SK-N-SH treated with all-trans-retinoic acid at 6 μM for 48 hours (cell line): ENCODE measurements at regions not wholly inside any gene's neighbourhood (a gene's known extent, or its start where the extent isn't known, plus 50 kb on each side); places are given as distances from the start of the nearest gene placed in this dataset.

Source experiments
- BACH2 ChIP-seq: fragments of 250-450 bp; sonication (Bioruptor Pico); IDR thresholded peaks from 2 replicates; pipeline ENCODE4 v1.9.0; 2021; ENCODE audit warnings: mild to moderate bottlenecking, borderline replicate concordance
- CSDC2 ChIP-seq: fragments of 250-450 bp; sonication (Bioruptor Pico); IDR thresholded peaks from 2 replicates; pipeline ENCODE4 v1.5.0; 2020; ENCODE audit warnings: mild to moderate bottlenecking, moderate library complexity
- ESRRG ChIP-seq: fragments of 250-450 bp; sonication (Bioruptor Pico); IDR thresholded peaks from 2 replicates; pipeline ENCODE4 v1.6.1; 2021; ENCODE audit warnings: mild to moderate bottlenecking
- GLIS3 ChIP-seq: fragments of 250-450 bp; sonication (Bioruptor Pico); IDR thresholded peaks from 2 replicates; pipeline ENCODE4 v1.5.0; 2020; ENCODE audit warnings: mild to moderate bottlenecking, moderate library complexity
- ISL1 ChIP-seq: fragments of 250-450 bp; sonication (Bioruptor Pico); IDR thresholded peaks from 2 replicates; pipeline ENCODE4 v2.1.2; 2022; ENCODE audit warnings: mild to moderate bottlenecking, moderate library complexity
- PATZ1 ChIP-seq: fragments of 250-450 bp; sonication (Bioruptor Pico); IDR thresholded peaks from 2 replicates; pipeline ENCODE4 v1.8.0; 2020; ENCODE audit warnings: mild to moderate bottlenecking, moderate library complexity, borderline replicate concordance
- PPARA ChIP-seq: fragments of 250-450 bp; sonication (Bioruptor Pico); IDR thresholded peaks from 2 replicates; pipeline ENCODE4 v1.5.0; 2020; ENCODE audit warnings: mild to moderate bottlenecking, borderline replicate concordance
- RARB ChIP-seq: fragments of 250-450 bp; sonication (Bioruptor Pico); IDR thresholded peaks from 2 replicates; pipeline ENCODE4 v1.8.0; 2021; ENCODE audit warnings: mild to moderate bottlenecking, moderate library complexity
- SNAI2 ChIP-seq: fragments of 250-450 bp; sonication (Bioruptor Pico); IDR thresholded peaks from 2 replicates; pipeline ENCODE4 v1.5.0; 2020; ENCODE audit warnings: mild to moderate bottlenecking, moderate library complexity
- TOX ChIP-seq: fragments of 250-450 bp; sonication (Bioruptor Pico); IDR thresholded peaks from 2 replicates; pipeline ENCODE4 v1.8.0; 2021; ENCODE audit warnings: mild to moderate bottlenecking, moderate library complexity, borderline replicate concordance
- ZC3H10 ChIP-seq: fragments of 250-450 bp; sonication (Bioruptor Pico); IDR thresholded peaks from 2 replicates; pipeline ENCODE4 v1.5.1; 2021; ENCODE audit warnings: mild to moderate bottlenecking, moderate library complexity
- ZNF565 ChIP-seq: fragments of 450-650 bp; formaldehyde crosslinking; conservative IDR thresholded peaks from 2 replicates; pipeline ENCODE4 v1.5.0; 2020; ENCODE audit warnings: low read depth, mild to moderate bottlenecking, moderate library complexity
- ZNF8 ChIP-seq: fragments of 450-650 bp; formaldehyde crosslinking; IDR thresholded peaks from 2 replicates; pipeline ENCODE4 v1.5.0; 2020; ENCODE audit warnings: mild to moderate bottlenecking, moderate library complexity
- TF ChIP-seq, protein P1 (sequence below): fragments of 250-450 bp; sonication (Bioruptor Pico); IDR thresholded peaks from 2 replicates; pipeline ENCODE4 v1.5.1; 2020; ENCODE audit warnings: low read depth, mild to moderate bottlenecking, moderate library complexity

- TF ChIP-seq CSDC2 (CRISPR knock-in tag): no peak
- TF ChIP-seq ZNF8 (CRISPR knock-in tag): no peak
- TF ChIP-seq PPARA (CRISPR knock-in tag): no peak
- TF ChIP-seq, protein P1, sequence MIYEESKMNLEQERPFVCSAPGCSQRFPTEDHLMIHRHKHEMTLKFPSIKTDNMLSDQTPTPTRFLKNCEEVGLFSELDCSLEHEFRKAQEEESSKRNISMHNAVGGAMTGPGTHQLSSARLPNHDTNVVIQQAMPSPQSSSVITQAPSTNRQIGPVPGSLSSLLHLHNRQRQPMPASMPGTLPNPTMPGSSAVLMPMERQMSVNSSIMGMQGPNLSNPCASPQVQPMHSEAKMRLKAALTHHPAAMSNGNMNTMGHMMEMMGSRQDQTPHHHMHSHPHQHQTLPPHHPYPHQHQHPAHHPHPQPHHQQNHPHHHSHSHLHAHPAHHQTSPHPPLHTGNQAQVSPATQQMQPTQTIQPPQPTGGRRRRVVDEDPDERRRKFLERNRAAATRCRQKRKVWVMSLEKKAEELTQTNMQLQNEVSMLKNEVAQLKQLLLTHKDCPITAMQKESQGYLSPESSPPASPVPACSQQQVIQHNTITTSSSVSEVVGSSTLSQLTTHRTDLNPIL: no peak
- no peak for TF ChIP-seq ZC3H10 (CRISPR knock-in tag)
- TF ChIP-seq ZNF565: no peak
- no peak for TF ChIP-seq GLIS3
- no peak for TF ChIP-seq ISL1
- no peak for TF ChIP-seq BACH2 (CRISPR knock-in tag)
- TF ChIP-seq RARB (CRISPR knock-in tag): no peak
- no peak for TF ChIP-seq SNAI2 (CRISPR knock-in tag)
- TF ChIP-seq PATZ1 (CRISPR knock-in tag): no peak
- no peak for TF ChIP-seq TOX (CRISPR knock-in tag)
- no peak for TF ChIP-seq ESRRG (CRISPR knock-in tag)
These were observed 329.8 kb upstream of the FOXG1 start for GRCh38 chr14:28436821-28437220.
